IPS DF 4.7 (cell line): ENCODE measurements at regions not wholly inside any gene's neighbourhood (a gene's known extent, or its start where the extent isn't known, plus 50 kb on each side); places are given as distances from the start of the nearest gene placed in this dataset.
"Not testable (repeated sequence)": the region's sequence is repeated elsewhere in the genome, so short reads cannot be mapped to it uniquely, and the experiment has no call there.

Source experiments
- DNase-seq: peaks from one replicate; pipeline ENCODE4 v3.0.0-alpha.2; 2013; ENCODE audit warnings: low spot score; ENCODE audit errors: extremely low read depth

DNA sequence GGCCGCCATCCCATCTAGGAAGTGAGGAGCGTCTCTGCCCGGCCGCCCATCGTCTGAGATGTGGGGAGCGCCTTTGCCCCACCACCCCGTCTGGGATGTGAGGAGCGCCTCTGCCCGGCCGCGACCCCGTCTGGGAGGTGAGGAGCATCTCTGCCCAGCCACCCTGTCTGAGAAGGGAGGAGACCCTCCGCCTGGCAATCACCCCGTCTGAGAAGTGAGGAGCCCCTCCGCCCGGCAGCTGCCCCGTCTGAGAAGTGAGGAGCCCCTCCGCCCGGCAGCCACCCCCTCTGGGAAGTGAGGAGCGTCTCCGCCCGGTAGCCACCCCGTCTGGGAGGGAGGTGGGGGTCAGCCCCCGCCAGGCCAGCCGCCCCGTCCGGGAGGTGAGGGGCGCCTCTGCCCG lies 194.2 kb upstream of the FBXL4 start:
- DNase-seq: not testable (repeated sequence)

DNA sequence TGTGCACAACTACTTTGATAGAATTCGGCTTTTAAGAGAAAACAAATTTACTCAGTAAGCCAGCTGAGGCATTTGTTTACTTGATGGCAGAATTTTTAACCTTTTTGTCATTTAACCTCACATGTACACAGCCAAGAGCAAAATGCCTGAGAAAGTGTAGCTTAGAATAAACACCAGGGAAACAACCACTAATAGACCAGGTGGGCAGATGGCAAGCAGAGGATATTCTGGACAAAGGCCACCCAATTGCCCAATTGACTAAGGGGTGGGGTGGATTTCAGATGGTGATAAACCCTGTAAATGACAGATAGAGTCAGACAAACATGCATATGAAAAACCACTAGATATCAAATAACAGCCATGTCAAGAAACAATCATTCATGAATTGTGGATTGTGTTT lies 190.7 kb upstream of the FBXL4 start:
- no peak for DNase-seq

- no peak for DNase-seq
Measured at GRCh38 chr6:99137314-99137713, 189.6 kb upstream of the FBXL4 start.

GRCh38 chr6:99136488-99136887 lies 188.7 kb upstream of the FBXL4 start:
- no peak for DNase-seq

DNA sequence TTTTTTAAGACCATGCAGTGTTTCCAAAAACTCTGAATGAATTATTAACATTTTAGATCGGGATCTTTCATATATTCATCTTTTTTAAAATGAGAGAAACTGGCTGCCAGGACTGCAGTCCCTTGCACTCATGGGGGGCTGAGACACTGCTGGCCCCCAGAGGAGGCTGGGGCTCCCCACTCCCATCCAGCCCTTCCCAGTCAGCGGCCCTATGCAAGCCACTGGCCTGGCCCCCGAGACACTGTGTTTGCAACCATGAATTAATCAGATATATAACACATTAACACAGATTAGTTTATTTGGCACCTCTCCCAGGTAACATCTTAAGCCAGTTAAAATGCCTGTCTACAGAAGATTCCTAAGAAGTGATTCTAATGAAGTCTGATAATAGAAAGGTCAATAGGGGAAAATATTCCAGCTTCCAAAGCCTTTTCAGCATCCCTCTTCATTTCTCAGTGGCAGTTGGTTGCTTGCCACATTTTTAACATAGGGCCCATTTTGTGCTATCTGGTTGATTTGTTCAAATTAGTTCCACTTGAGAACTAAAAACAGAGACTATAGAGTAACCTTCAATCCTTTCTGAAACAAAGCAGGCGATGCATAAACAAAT lies 184.4 kb upstream of the FBXL4 start:
- no peak for DNase-seq

- no peak for DNase-seq
Measured at GRCh38 chr6:99130897-99131873, 183.4 kb upstream of the FBXL4 start.

DNA sequence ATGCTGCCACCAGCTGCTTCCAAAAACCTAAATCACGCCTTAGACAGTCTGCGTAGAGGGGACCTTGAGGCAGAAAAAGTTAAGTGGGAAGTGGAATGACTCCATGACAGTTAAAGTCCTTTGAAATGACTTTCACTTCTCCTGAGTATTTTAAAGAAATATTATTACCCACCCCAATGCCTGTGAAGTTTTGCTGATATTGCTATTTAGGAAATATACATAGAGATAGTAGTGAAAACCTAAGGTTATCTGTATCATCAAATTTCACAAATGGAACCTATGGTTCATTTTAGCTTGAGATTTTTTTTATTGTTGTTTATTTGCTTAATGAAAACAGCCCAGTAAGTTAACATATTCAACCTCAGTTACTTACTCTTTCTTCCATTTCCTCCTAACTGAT lies 182.1 kb upstream of the FBXL4 start:
- DNase-seq: no peak

- no peak for DNase-seq
Measured at GRCh38 chr6:99121748-99122147, 174.0 kb upstream of the FBXL4 start.

DNA sequence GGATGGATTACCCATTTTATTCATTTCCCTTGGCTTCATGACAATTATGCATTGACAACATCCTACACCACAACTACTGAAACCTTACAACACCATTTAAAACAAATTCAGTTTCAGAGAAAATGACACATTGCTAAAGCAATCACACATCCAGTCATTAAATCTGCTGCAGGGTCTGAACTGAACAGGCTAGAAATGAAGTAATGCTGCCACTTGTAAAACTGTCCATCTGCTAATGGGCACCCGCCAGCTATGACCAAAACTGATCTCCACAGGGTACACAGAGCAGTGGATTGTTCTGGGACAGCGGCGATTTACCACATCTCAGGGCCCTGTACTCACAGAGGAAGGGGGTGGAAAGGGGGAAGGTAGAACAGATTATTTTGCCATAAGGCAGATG lies 172.9 kb upstream of the FBXL4 start:
- DNase-seq: no peak

- DNase-seq: peak; percentile 30
Measured at GRCh38 chr6:99119109-99120031, 171.6 kb upstream of the FBXL4 start.

GRCh38 chr6:99114769-99115406 lies 167.1 kb upstream of the FBXL4 start:
- no peak for DNase-seq

DNA sequence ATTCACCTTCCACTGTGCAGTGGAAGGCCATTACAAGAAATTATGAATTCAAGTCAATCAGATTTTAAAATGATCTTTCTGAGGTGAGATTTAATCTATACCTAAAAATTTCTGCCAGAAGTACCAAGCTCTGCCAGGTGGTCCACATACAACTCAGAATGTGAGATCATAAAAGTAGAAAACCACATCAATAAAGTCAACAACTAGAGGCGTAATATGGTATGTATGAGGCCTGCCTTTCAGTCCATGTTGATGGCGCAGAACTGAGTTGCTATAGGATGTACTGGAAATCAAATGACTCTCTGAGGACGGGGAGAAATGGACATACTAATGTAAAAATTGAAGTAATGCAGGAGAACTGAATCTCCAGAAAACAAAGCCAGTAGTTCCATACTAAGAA lies 163.8 kb upstream of the FBXL4 start:
- no peak for DNase-seq

DNA sequence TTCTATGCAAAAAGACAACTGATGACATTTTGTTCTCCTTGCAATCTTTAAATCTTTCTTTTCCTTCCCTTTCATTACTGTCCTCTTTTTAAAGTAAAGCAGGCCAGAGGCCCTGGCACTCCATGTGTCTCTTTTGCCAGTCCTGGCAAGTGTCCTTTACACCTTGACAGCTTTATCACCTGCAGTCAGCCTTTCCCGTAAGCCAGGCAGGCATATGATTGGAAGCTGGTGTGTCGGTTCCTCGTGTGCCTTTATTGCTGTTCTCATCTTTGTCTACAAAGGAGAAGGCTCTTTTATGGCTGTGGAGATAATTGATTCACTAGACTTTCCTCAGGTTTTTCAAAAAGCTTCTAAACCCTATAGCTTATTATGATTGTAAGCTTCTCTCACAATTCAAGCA lies 162.3 kb upstream of the FBXL4 start:
- DNase-seq: no peak

DNA sequence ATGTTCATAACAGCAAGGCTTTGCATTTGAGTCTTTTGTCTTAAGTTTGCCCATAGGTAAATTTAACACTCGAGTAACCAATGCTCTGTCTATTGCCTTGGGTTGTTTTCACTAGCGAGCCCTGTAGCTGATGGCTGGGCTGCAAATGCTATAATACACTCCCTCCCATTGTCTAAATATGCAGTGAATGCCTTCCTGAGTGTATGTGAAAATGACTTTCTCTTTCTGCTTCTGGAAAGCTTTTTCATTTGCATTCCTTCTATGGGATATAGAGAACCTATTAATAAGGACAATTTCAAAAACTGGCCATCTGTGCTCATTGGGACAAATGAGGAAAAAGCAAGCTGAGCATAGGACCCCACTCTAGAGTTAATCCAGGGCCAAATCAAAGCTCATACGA lies 156.5 kb upstream of the FBXL4 start:
- DNase-seq: no peak

GRCh38 chr6:99099243-99099642 lies 151.5 kb upstream of the FBXL4 start:
- DNase-seq: no peak

DNA sequence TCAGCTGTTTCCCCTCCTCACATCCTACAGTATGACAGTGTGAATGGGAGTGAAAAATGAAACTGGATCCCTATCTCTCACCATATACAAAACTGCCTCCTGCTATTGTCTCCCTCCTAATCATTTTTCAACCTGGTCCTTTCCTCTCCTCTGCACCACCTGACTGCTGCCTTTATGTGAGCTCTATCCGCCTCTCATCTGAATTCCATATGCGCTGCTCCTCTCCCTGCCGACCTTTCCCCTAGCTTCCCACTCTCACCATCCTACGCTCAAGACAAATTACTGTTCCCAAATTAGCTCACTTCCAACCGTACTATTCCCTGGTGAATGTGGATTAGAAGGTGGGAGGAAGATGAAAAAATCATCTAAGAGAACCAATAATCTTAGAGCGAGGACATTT lies 148.4 kb upstream of the FBXL4 start:
- no peak for DNase-seq

- DNase-seq: no peak
Measured at GRCh38 chr6:99093456-99094190, 145.9 kb upstream of the FBXL4 start.

- no peak for DNase-seq
Measured at GRCh38 chr6:99092461-99092860, 144.7 kb upstream of the FBXL4 start.

- no peak for DNase-seq
Measured at GRCh38 chr6:99091985-99092384, 144.2 kb upstream of the FBXL4 start.

DNA sequence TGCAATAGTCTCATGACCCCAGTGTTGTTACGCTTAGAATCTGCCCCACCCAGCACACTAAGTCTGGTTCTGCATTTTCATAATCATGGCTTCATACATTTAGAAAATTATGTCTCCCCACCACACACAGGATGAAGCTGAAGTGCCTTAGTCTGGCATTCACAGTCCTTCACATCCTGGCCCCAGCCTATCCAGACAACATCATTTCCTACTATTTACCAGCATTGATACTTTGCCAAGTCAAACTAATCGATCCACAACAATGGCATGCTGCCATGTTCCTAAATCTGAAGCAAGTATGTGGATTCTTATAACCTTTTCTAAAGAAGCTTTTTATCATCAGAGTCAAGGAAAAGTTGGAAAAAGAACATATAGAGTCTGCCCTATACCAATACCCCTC lies 132.4 kb upstream of the FBXL4 start:
- no peak for DNase-seq

GRCh38 chr6:99079058-99079457 lies 131.3 kb upstream of the FBXL4 start:
- DNase-seq: no peak
